KMS-11 (cell line): ENCODE measurements at regions not wholly inside any gene's neighbourhood (a gene's known extent, or its start where the extent isn't known, plus 50 kb on each side); places are given as distances from the start of the nearest gene placed in this dataset.

Experiments used
- H2AFZ ChIP-seq: fragments of 200-600 bp; sonication (generic); 2 replicates; pipeline ENCODE4 v1.6.1; 2016; ENCODE audit warnings: antibody characterized with exemption, mixed run types, low read depth
- H3K27ac ChIP-seq: fragments of 200-600 bp; sonication (generic); 2 replicates; pipeline ENCODE4 v1.6.1; 2016; ENCODE audit warnings: mild to moderate bottlenecking, mixed run types
- H3K27me3 ChIP-seq: fragments of 200-600 bp; sonication (generic); 2 replicates; pipeline ENCODE4 v1.6.1; 2017; ENCODE audit warnings: mild to moderate bottlenecking, low read depth, mixed run types, moderate library complexity; ENCODE audit not compliant: insufficient read depth
- H3K36me3 ChIP-seq: fragments of 200-600 bp; sonication (generic); 2 replicates; pipeline ENCODE4 v1.6.1; 2017; ENCODE audit warnings: mild to moderate bottlenecking, mixed run types; ENCODE audit not compliant: insufficient read depth
- H3K4me1 ChIP-seq: fragments of 200-600 bp; sonication (generic); 2 replicates; pipeline ENCODE4 v1.6.1; 2016; ENCODE audit warnings: mild to moderate bottlenecking, low read depth, mixed run types; ENCODE audit not compliant: poor library complexity, severe bottlenecking
- H3K4me2 ChIP-seq: fragments of 200-600 bp; sonication (generic); 2 replicates; pipeline ENCODE4 v1.7.0; 2016; ENCODE audit warnings: mild to moderate bottlenecking, mixed run types
- H3K4me3 ChIP-seq: fragments of 200-600 bp; sonication (generic); IDR thresholded peaks from 2 replicates; pipeline ENCODE4 v1.6.1; 2017; ENCODE audit warnings: low read depth, low read length, mixed read lengths; ENCODE audit not compliant: insufficient read depth
- H3K79me2 ChIP-seq: fragments of 200-600 bp; sonication (generic); 2 replicates; pipeline ENCODE4 v1.6.1; 2016; ENCODE audit warnings: low read depth, mixed run types; ENCODE audit not compliant: insufficient read depth
- H3K9ac ChIP-seq: fragments of 200-600 bp; sonication (generic); 2 replicates; pipeline ENCODE4 v1.6.1; 2016; ENCODE audit warnings: mild to moderate bottlenecking, mixed run types
- H4K20me1 ChIP-seq: fragments of 200-600 bp; sonication (generic); 2 replicates; pipeline ENCODE4 v1.6.1; 2016; ENCODE audit warnings: mild to moderate bottlenecking, mixed run types; ENCODE audit not compliant: insufficient read depth
- TF ChIP-seq, protein P1 (sequence below): fragments of 200-600 bp; sonication (generic); conservative IDR thresholded peaks from 2 replicates; pipeline ENCODE4 v1.6.1; 2017; ENCODE audit warnings: low read depth, mild to moderate bottlenecking, antibody characterized with exemption, low read length, moderate library complexity, mixed read lengths

- Histone ChIP-seq H3K79me2 (no peaks in the 10 kb centered on the region), H3K4me3 (no peak overlapping the region), H2AFZ (no peak overlapping the region), H4K20me1 (no peaks in the 10 kb centered on the region), H3K27ac (no peak overlapping the region), H3K36me3 (no peaks in the 10 kb centered on the region), H3K4me2 (no peak overlapping the region), H3K9ac (no peak overlapping the region), H3K27me3 (no peaks in the 10 kb centered on the region), H3K4me1 (no peaks in the 10 kb centered on the region)
- TF ChIP-seq, protein P1, sequence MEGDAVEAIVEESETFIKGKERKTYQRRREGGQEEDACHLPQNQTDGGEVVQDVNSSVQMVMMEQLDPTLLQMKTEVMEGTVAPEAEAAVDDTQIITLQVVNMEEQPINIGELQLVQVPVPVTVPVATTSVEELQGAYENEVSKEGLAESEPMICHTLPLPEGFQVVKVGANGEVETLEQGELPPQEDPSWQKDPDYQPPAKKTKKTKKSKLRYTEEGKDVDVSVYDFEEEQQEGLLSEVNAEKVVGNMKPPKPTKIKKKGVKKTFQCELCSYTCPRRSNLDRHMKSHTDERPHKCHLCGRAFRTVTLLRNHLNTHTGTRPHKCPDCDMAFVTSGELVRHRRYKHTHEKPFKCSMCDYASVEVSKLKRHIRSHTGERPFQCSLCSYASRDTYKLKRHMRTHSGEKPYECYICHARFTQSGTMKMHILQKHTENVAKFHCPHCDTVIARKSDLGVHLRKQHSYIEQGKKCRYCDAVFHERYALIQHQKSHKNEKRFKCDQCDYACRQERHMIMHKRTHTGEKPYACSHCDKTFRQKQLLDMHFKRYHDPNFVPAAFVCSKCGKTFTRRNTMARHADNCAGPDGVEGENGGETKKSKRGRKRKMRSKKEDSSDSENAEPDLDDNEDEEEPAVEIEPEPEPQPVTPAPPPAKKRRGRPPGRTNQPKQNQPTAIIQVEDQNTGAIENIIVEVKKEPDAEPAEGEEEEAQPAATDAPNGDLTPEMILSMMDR: no peak
These were observed 678.4 kb downstream of the DCDC2C start for GRCh38 chr2:4381773-4382172.

GRCh38 chr2:4391013-4391412 is 687.6 kb downstream of the DCDC2C start:
- Histone ChIP-seq H3K27ac (no peak overlapping the region), H3K36me3 (no peaks in the 10 kb centered on the region), H2AFZ (no peak overlapping the region), H3K79me2 (no peaks in the 10 kb centered on the region), H3K27me3 (no peaks in the 10 kb centered on the region), H3K9ac (no peak overlapping the region), H3K4me1 (no peaks in the 10 kb centered on the region), H3K4me3 (no peak overlapping the region), H3K4me2 (no peak overlapping the region), H4K20me1 (no peaks in the 10 kb centered on the region)
- TF ChIP-seq, protein P1: no peak

DNA sequence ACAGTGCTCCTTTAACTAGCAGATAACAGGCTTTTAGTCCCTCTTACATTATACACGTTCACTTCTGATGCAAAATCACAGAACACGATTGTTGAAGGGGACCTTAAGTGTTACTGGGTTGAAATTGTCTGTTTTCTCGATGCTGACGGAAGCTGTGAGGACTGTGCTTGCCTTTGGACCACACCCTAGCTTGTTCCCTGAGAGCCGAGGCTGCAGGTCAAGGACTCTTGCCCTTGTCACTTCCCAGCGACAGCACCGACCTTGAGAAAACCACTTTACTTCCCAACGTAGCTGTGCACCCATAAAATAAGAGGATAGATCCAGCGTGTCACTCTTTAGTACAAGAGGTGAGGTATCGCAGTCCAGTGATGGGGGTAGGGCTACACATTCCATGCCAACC is 701.0 kb downstream of the DCDC2C start:
- Histone ChIP-seq H3K4me1 (no peaks in the 10 kb centered on the region), H3K27ac (no peak overlapping the region), H4K20me1 (no peaks in the 10 kb centered on the region), H3K4me3 (no peak overlapping the region), H2AFZ (no peak overlapping the region), H3K27me3 (no peaks in the 10 kb centered on the region), H3K9ac (no peak overlapping the region), H3K4me2 (no peak overlapping the region), H3K79me2 (no peaks in the 10 kb centered on the region), H3K36me3 (no peaks in the 10 kb centered on the region)
- TF ChIP-seq, protein P1: no peak

- Histone ChIP-seq H3K27ac (no peak overlapping the region), H3K4me2 (no peak overlapping the region), H3K27me3 (no peaks in the 10 kb centered on the region), H3K4me3 (no peak overlapping the region), H3K79me2 (no peaks in the 10 kb centered on the region), H4K20me1 (no peaks in the 10 kb centered on the region), H3K9ac (no peak overlapping the region), H3K4me1 (no peaks in the 10 kb centered on the region), H2AFZ (no peak overlapping the region), H3K36me3 (no peaks in the 10 kb centered on the region)
- TF ChIP-seq, protein P1: no peak
These were observed 704.9 kb downstream of the DCDC2C start for GRCh38 chr2:4408321-4408720.

DNA sequence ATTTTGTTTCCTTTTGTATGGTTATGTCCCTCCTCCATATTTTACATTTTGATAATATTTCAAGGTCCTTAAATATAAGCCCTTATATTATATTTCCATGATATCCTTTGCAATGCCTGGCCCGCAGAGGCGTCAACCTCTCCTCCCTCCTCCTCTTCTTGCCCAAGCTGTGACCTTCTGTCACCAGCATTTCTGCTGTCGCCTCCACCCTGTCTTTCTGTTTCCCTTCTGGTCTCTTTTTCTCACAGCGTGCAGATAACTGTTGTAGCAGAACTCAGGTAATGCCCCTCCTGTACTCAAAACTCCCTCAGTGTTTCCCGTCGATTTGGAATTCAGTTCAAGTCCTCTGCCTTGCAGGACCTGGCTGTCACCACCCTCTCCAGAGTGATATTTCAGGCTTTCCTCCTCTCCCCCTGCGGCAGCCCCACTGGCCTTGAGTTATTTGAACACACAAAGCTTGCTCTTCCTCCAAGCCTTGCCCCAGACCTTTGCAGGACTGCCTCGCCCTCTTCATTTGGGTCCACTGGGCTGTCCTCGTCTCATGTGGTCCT is 709.3 kb downstream of the DCDC2C start:
- TF ChIP-seq, protein P1: no peak
- Histone ChIP-seq H4K20me1 (no peaks in the 10 kb centered on the region), H3K4me3 (no peak overlapping the region), H2AFZ (no peak overlapping the region), H3K9ac (no peak overlapping the region), H3K27ac (no peak overlapping the region), H3K27me3 (no peaks in the 10 kb centered on the region), H3K36me3 (no peaks in the 10 kb centered on the region), H3K4me2 (no peak overlapping the region), H3K79me2 (no peaks in the 10 kb centered on the region), H3K4me1 (no peaks in the 10 kb centered on the region)
